IPS DF 4.7 (cell line): ENCODE measurements at regions not wholly inside any gene's neighbourhood (a gene's known extent, or its start where the extent isn't known, plus 50 kb on each side); places are given as distances from the start of the nearest gene placed in this dataset.
"Not testable (repeated sequence)": the region's sequence is repeated elsewhere in the genome, so short reads cannot be mapped to it uniquely, and the experiment has no call there.

Source experiments
- DNase-seq: peaks from one replicate; pipeline ENCODE4 v3.0.0-alpha.2; 2013; ENCODE audit warnings: low spot score; ENCODE audit errors: extremely low read depth

DNA sequence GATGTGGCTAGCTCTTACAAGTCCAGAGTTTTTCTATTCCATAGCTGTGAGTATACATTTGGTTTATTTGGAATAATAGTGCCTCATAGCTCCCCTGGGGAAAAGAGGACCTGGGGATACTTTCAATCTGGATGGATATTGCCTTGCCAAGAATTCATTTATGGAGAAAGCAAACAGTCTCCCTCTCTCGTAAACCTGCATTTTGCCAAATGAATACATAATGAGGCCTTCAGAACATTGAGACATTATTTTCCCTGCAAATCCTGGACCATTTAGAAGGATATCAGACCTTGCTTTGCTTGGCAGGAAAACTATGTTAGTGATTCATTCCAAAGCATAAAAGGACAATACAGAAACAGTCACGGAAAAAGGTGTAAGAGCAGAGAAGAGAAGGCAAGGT lies 569.6 kb upstream of the BRINP1 start:
- DNase-seq: no peak

DNA sequence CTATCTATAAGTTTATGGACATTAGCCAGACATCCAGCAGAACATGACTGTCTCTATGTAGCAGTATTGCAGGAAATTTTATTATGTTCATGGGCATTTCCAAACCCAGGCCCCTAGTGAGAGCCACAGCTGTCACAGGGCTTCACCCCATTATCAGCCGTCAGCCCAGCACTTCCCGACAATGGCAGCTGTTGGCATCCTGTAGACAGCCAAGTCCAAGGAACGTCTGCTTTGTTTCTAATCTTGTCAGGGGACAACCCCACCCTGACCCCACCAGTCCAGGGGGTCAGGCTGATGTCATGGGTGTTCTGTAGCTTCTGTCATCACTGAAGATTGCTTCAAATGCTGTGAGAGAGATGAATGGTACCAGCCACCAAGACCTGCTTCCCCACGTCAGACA lies 565.3 kb upstream of the BRINP1 start:
- no peak for DNase-seq

DNA sequence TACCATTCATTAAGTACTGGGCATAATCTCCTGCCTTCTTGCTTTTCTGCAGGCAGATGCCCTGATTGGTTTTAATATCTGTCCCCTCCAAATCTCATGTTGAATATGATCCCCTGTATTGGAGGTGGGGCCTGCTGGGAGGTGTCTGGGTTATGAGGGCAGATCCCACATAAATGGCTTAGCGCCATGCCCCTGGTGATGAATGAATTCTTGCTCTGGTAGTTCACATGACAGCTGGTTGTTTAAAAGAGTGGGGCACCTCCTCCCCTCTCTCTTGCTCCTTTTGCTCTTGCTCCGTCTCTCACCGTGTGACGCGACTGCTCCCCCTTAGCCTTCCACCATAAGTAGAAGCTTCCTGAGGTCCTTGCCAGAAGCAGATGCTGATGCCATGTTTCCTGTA lies 564.0 kb upstream of the BRINP1 start:
- no peak for DNase-seq

GRCh38 chr9:119924736-119925135 lies 555.5 kb upstream of the BRINP1 start:
- no peak for DNase-seq

DNA sequence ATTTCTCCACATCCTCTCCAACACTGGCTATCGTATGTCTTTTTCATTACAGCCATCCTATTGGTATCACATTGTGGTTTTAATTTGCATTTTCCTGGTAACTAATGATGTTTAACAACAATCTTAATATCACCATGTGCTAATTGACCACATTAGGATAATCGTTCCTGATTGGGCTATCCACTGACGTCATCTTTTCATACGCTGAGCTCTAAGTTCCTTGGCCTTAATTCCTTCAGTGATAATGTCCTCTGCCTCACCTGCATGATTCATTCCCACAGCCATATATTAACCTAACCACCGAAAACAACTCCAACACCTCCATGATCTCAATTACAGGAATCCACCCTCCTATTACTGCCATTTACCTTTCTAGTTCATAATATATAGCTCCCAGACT lies 547.9 kb upstream of the BRINP1 start:
- DNase-seq: no peak

DNA sequence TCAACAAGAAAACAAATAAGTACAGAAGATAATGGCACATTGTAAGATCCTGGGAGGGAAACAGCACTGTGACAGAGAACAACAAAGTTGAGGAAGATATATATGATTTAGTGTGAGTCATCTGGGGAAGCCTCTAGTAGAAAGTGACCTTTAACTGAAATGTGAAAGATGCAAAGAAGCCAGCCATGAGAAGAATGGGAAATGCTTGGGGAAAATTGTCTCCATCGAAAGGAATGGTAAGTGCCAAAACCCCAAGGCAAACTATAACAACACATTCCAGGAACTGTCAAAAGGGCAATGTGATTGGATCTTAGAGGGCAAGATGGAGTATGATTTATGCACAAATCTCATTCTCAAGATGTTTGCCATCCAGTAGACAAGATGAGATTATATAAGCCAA lies 537.8 kb upstream of the BRINP1 start:
- no peak for DNase-seq

DNA sequence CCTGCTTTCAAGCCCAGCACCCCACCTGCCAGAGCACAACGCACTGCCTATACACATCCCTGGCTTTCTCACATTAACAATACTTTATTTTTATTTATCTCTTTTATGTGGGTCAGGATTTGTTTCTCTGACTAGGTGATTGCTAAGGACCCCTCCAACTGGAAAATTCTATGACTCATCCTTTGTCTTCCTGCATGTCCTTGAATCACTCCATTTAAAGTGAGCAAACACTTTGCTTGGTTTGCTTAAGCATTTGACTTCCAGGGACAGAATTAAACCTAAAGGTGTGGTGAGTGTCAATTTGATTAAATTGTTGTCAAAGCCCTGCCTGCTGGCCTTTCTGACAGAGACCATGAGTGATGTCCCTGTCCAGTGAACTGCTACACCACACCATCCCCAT lies 536.5 kb upstream of the BRINP1 start:
- DNase-seq: no peak

- no peak for DNase-seq
Observed at GRCh38 chr9:119903851-119904250, 534.6 kb upstream of the BRINP1 start.

- DNase-seq: no peak
Observed at GRCh38 chr9:119902611-119903010, 533.4 kb upstream of the BRINP1 start.

- DNase-seq: no peak
Observed at GRCh38 chr9:119898316-119898715, 529.1 kb upstream of the BRINP1 start.

- peak; percentile 30 for DNase-seq
Observed at GRCh38 chr9:119884438-119884837, 515.2 kb upstream of the BRINP1 start.

GRCh38 chr9:119881898-119882297 lies 512.7 kb upstream of the BRINP1 start:
- DNase-seq: no peak

DNA sequence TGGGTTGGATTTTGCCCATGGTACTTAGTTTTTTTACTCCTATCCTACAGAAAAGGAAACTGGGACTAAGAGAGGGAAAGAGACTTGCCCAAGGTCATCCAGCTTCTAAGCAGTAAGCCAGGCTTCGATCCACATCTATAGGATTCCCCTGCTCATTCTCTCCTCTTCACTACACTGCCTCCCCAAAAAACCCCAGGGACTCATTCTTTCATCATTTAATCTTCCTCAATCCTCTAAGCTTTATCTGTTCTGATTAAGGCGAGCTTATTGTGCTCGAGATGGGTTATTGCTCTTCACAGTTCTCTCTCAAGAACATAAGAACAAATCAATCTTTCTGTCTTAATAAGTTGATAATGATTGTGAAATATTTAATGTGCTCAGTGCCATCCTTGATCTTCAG lies 511.1 kb upstream of the BRINP1 start:
- no peak for DNase-seq

DNA sequence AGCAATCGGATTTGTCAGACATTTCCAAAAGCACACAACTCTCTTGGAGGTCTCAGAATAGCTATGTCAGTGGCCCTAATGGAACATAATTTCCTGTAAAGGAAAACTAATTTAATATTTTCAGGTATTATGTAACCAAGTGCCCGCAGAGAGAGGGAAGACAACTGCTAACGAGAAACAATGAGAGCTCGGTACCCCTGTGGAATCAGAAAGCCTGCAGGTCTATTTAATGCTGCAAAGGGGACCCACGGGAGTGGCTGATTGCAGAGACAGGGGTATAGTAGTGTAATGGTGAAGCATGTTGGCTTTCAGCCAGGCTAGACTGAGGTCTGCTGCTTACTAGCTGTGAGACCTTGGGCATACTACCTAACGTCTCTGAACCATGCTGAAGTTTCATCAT lies 508.1 kb upstream of the BRINP1 start:
- DNase-seq: no peak

DNA sequence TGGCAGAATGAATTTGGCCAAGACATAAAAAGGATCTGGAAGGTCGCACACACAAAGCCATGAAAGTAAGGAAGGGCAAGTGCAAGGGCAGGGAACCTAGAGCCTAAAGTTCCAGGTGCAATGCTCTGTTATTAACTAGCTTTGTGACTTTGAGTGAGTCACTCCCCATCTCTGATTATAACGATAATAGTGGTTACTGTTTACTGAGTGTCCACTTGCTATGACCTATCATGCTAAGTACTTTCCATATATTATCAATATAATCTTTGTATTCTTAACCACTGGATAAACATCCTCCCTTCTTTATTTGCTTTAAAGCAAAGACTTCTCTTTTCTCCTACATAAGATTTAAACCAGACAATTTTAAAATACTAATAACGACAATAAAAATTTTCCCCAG lies 504.6 kb upstream of the BRINP1 start:
- no peak for DNase-seq

DNA sequence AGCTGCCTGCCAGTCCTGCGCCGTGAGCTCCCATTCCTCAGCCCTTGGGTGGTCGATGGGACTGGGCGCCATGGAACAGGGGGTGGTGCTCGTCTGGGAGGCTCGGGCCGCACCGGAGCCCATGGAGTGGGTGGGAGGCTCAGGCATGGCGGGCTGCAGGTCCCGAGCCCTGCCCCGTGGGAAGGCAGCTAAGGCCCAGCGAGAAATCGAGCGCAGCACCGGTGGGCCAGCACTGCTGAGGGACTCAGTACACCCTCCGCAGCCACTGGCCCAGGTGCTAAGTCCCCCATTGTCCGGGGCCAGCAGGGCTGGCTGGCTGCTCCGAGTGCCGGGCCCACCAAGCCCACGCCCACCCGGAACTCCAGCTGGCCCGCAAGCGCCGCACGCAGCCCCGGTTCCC lies 501.0 kb upstream of the BRINP1 start:
- not testable (repeated sequence) for DNase-seq

- DNase-seq: no peak
Observed at GRCh38 chr9:119868694-119869093, 499.5 kb upstream of the BRINP1 start.

- DNase-seq: no peak
Observed at GRCh38 chr9:119861842-119862241, 492.6 kb upstream of the BRINP1 start.

DNA sequence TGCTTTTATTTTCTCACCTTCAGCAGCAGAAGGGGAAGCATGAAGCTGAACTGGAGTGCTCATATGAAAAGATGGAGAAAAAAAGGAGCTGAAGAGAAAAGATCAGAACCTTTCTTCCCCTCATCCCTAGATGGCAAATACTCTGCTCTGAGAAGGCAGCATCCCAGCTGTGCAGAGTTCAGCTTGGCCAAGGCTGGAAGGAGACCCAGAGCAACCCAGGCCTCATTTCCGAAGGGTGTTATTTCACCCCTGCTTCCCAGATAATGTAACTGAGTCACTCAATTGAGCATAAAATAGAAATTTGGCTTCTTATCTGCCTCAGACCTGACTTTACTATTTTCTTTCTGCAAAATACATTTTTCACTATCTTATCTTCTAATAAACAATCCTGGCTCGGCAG lies 489.9 kb upstream of the BRINP1 start:
- no peak for DNase-seq

DNA sequence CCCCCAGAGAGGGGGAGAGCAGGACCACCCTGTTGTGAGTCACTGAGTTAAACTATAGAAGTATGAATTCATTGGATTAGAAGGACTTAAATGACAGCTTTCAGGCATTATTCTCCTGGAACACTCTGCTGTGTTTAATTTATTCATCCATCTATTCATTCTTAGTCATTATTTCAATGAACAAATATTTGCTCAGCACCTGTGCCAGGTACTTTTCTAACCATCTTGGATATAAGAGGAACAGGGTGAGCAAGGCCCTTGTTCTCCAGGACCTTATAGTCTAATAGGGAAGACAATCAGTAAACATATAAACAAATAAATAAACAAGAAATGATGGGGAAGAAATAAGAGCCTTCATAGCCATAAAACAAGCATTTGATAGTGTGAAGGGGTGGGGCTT lies 483.9 kb upstream of the BRINP1 start:
- no peak for DNase-seq

DNA sequence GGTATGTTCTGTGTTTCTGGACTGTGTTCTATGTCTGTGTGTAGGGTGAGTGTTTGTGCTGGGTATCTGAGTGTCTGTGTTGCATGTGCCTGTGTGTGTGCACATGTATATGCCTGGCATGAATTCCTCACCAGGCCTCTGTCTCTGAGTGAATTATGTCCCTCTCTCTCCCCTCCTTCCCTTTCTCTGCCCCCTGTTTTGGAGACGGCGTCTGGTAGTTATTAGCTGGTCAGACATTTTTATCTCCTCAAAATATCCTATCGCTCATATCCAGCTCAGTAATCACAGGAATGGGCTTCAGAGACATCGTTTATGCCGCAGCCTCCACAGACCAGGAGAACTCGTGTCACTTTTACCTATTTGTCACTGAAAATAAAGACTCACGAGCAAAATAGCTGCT lies 483.2 kb upstream of the BRINP1 start:
- no peak for DNase-seq

DNA sequence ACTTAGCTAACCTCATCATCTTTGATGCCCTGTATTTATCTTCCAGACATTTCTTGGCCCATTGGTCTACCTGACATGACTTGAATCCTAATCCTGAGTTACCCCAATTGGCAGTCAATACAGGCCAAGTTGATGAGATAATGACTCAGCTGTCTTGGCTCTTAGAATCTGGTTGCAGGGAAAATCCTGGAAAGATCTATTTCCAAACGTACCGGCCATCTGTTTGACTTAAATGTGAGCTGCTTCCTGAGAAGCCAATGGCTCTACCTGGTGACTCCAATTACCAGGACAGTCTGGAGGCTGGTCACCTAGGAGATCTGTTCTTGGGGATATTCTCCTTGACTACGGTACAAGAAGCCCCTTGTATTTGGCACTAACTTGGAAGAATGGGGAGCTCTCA lies 475.2 kb upstream of the BRINP1 start:
- no peak for DNase-seq

GRCh38 chr9:119841016-119841415 lies 471.8 kb upstream of the BRINP1 start:
- DNase-seq: no peak

GRCh38 chr9:119839888-119840287 lies 470.7 kb upstream of the BRINP1 start:
- DNase-seq: no peak

DNA sequence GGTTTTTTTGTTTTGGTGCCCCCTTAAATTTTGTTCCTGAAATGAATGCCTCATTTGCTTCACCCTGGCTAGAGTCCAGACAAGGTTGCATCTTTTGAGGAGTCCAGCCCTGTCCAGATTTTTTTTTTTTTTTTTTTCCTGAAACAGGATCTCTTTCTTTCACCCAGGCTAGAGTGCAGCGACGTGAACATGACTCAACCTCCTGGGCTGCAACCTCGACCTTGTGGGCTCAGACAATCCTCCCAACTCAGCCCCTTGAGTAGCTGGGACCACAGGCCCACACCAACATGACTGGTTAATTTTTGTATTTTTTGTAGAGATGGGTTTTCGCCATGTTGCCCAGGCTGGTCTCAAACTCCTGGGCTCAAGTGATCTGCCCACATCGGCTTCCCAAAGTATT lies 469.0 kb upstream of the BRINP1 start:
- no peak for DNase-seq
